Endothelial cell of hepatic sinusoid (primary cell): ENCODE measurements at regions not wholly inside any gene's neighbourhood (a gene's known extent, or its start where the extent isn't known, plus 50 kb on each side); places are given as distances from the start of the nearest gene placed in this dataset.
"Not testable (repeated sequence)": the region's sequence is repeated elsewhere in the genome, so short reads cannot be mapped to it uniquely, and the experiment has no call there.

Experiments used
- in situ Hi-C: cut with HindIII; loops from 2 replicates; pipeline ENCODE4 v1.10.0; 2017; ENCODE audit warnings: low sequenced_read_pairs

DNA sequence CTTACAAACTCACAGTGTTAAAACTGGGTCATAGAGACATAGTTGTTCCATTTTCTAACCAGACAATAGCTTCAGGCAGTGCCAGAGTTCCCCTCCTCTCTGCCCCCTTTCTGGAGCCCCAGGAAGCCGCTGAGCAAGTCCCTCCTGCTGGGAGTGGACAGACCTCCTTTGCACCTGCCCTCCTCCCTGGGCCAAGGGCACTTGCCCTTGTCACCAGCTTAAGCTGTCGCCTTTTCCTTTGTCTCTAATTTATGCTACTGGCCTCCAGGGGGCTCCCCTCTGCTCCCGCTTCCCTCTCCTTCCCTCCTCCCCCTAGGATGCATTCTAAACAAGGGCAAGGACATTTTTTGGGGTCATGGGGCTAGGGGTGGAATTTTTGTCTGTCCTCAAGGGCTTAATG, 182.4 kb downstream of the MIS18A start:
- in situ Hi-C loops, result no loop called here

GRCh38 chr21:32094804-32095203, 184.0 kb downstream of the MIS18A start:
- in situ Hi-C loops, result no loop called here

- in situ Hi-C loops, result no loop called here
Observed at GRCh38 chr21:32093646-32094462, 185.0 kb downstream of the MIS18A start.

GRCh38 chr21:32090956-32091355, 187.9 kb downstream of the MIS18A start:
- in situ Hi-C loops, result no loop called here

GRCh38 chr21:32089766-32090165, 189.1 kb downstream of the MIS18A start:
- in situ Hi-C loops, result loop anchor here (10.0 kb wide), 1 partner anchor 65 kb away; no protein-coding TSS in a partner anchor

DNA sequence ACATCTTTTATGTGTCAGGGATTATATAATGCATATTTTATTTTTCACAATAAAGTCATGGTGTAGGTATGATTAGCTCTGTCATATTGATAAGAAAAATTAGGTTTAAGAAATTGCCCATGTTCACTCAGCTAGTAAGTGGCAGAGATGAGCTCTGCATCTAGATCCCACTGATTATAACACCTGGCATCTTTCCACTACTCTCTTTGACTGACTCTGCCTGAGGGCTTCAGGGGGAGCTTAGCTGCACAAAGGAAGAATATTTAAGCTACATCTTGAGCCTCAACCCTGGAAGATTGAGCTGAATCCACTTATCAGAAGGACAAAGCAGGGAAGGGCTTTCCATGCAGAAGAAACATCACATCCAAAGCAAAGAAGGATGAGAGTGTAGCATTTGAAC, 190.4 kb downstream of the MIS18A start:
- in situ Hi-C loops, result loop anchor here (10.0 kb wide), 1 partner anchor 66 kb away; no protein-coding TSS in a partner anchor

GRCh38 chr21:32087447-32087846, 191.4 kb downstream of the MIS18A start:
- in situ Hi-C loops, result loop anchor here (10.0 kb wide), 1 partner anchor 67 kb away; no protein-coding TSS in a partner anchor

- in situ Hi-C loops, result loop anchor here (10.0 kb wide), 1 partner anchor 72 kb away; no protein-coding TSS in a partner anchor
Observed at GRCh38 chr21:32083197-32083596, 195.7 kb downstream of the MIS18A start.

GRCh38 chr21:32082466-32082865, 196.4 kb downstream of the MIS18A start:
- in situ Hi-C loops, result loop anchor here (10.0 kb wide), 1 partner anchor 72 kb away; no protein-coding TSS in a partner anchor

GRCh38 chr21:32073593-32073992, 200.8 kb downstream of the HUNK start:
- in situ Hi-C loops, result no loop called here

GRCh38 chr21:32073190-32073589, 200.4 kb downstream of the HUNK start:
- in situ Hi-C loops, result no loop called here

GRCh38 chr21:32071620-32072019, 198.8 kb downstream of the HUNK start:
- in situ Hi-C loops, result not testable (repeated sequence)

DNA sequence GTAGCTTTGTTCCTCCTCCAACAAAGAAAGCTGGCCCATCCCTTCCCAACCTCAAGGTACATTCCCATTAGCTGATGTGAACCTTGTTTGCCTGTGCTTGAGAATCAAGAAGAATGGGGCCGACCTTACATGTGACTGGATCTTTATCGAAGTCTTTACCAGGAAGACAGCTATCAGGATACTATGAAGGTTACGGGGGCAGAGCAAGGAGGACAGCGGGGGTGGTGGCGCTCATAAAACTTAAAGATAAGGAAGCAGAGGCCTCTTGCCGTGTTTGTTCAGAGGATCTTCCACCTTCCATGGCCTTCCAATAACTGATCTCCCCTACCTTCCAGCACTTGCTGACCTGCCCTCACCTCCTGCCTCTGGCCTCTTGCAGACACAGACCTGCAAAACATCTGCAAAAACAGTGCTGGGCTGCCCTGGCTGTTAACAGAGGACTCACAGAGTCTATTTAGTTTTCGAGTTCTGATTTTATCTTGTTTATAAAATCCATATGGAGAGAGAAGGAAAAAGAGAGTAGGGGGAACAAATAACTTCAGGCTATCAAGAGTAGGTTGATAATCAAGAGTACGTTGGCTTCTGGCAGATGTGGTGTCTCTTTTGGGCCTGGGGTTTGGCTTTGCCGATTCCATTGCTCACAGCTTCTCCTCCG, 198.0 kb downstream of the HUNK start:
- in situ Hi-C loops, result no loop called here

GRCh38 chr21:32070126-32070525, 197.3 kb downstream of the HUNK start:
- in situ Hi-C loops, result no loop called here

DNA sequence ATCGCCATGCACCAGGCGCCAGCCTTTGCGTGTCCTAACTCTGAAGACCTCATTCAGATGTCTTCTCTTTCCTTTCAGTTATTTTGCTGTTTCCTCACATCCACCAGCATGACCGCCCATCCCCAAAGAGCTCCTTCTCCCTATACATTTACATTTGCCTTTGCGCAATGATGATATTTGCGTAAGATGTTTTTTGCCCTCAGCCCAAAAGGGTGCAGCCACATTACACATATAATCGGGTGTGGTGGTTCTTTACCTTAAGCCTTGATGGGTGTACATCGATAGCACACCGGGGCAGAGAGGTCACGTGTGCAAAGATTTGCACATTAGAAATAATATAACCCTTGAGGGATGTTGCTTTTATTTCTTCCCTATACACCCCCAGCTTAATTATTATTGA, 192.8 kb downstream of the HUNK start:
- in situ Hi-C loops, result no loop called here

DNA sequence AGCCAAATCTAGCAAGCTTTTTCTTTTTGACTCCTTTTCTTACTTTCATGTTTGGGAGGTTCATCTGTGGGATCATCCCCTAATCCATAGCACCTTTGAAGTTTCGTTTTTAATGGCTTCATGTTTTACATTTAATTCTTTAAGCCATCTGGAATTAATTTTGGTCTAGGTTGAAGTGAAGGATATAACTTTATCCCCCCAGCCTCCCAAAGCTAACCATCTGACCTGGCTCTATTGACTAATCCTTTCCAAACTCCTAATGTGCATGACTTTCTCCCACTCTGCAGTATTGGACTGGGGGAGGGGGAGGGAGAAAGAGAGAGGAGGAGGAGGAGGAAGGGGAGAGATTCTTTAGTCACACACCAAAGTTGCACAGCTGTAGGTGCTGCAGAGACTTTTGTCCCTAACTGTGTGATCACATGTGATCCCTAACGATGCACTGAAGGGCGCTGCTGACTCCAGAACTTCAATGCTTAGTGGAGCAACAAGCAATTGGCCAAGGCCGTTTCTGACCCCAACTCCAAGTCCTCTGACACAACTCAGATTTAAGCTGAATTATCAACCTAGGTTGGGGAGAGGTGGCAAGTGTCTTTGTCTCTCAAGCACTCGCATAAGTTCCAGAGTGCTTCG, 191.6 kb downstream of the HUNK start:
- in situ Hi-C loops, result no loop called here

DNA sequence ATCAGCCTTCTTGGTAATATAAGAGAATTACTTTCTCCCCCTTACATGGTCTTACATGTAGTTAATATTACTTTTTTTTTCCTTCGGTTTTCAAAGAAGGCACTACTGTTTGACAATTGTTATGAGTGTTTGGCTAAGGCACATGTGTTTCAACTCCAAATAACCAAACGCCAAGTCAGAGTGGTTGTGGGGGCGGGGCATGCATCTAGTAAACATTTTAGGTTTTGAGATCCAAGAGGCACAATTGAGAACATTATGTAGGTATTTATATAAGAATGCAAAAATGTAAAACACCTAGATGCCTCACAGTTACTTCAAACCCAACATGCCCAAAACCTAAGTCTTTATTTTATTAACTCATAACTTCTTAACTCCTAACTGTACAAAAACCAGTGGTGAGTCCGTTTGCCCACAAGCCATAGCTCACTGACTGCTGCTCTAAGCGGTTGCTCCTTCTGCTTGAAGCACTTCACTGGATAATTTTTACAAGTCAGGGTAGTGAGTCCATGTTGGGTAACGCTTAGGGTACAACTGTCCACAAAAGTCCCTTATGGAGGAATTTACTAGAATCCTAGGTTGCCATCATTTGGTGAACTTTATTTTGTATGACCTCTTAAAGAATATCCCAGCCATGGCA, 189.9 kb downstream of the HUNK start:
- in situ Hi-C loops, result no loop called here

GRCh38 chr21:32061729-32062128, 188.9 kb downstream of the HUNK start:
- in situ Hi-C loops, result no loop called here

- in situ Hi-C loops, result no loop called here
Observed at GRCh38 chr21:32056791-32057190, 184.0 kb downstream of the HUNK start.

GRCh38 chr21:32055305-32055704, 182.5 kb downstream of the HUNK start:
- in situ Hi-C loops, result no loop called here
